ENCODE measurements at regions not wholly inside any gene's neighbourhood (a gene's known extent, or its start where the extent isn't known, plus 50 kb on each side); places are given as distances from the start of the nearest gene placed in this dataset.
"Not testable (repeated sequence)": the region's sequence is repeated elsewhere in the genome, so short reads cannot be mapped to it uniquely, and the experiment has no call there.

- H3K4me3 ChIP-seq (ENCODE audit: control insufficient read depth in 1 of 7, extremely low read depth in 1 of 7, insufficient read depth in 4 of 7, low read depth in 2 of 7, low read length in 6 of 7); DNase-seq; H3K27ac ChIP-seq (ENCODE audit: insufficient read depth in 1 of 2, low read depth in 1 of 2, low read length in 2 of 2, poor library complexity in 1 of 2, severe bottlenecking in 2 of 2); H3K4me1 ChIP-seq (ENCODE audit: control extremely low read depth in 1 of 4, control insufficient read depth in 4 of 4, insufficient read depth in 4 of 4, low read length in 3 of 4); H3K36me3 ChIP-seq (ENCODE audit: control insufficient read depth in 4 of 4, insufficient read depth in 4 of 4, low read length in 3 of 4); CTCF ChIA-PET; H3K9me3 ChIP-seq (ENCODE audit: control extremely low read depth in 1 of 5, control insufficient read depth in 4 of 5, insufficient read depth in 2 of 5, low read depth in 1 of 5, low read length in 4 of 5); H3K27me3 ChIP-seq (replicated peaks in 2 of 5; ENCODE audit: control insufficient read depth in 4 of 5, insufficient read depth in 5 of 5, low read length in 4 of 5); POLR2A ChIA-PET: not testable (repeated sequence)
- WGBS (ENCODE audit: insufficient coverage): 86% methylated on average over 8 of the region's 17 CpGs
These were observed 153.6 kb upstream of the TTC14 start for GRCh38 chr3:180448407-180448806.

- Histone ChIP-seq H3K9me3 (ENCODE audit: control extremely low read depth in 1 of 5, control insufficient read depth in 4 of 5, insufficient read depth in 2 of 5, low read depth in 1 of 5, low read length in 4 of 5) (no peaks in the 10 kb centered on the region), H3K27me3 (replicated peaks in 2 of 5; ENCODE audit: control insufficient read depth in 4 of 5, insufficient read depth in 5 of 5, low read length in 4 of 5) (no peaks in the 10 kb centered on the region), H3K27ac (ENCODE audit: insufficient read depth in 1 of 2, low read depth in 1 of 2, low read length in 2 of 2, poor library complexity in 1 of 2, severe bottlenecking in 2 of 2) (no peak overlapping the region), H3K4me3 (ENCODE audit: control insufficient read depth in 1 of 7, extremely low read depth in 1 of 7, insufficient read depth in 4 of 7, low read depth in 2 of 7, low read length in 6 of 7) (no peak overlapping the region), H3K4me1 (ENCODE audit: control extremely low read depth in 1 of 4, control insufficient read depth in 4 of 4, insufficient read depth in 4 of 4, low read length in 3 of 4) (no peaks in the 10 kb centered on the region), H3K36me3 (ENCODE audit: control insufficient read depth in 4 of 4, insufficient read depth in 4 of 4, low read length in 3 of 4) (no peaks in the 10 kb centered on the region)
- POLR2A ChIA-PET: no interaction called here
- CTCF ChIA-PET: no interaction called here
- no peak for DNase-seq
These were observed 144.7 kb upstream of the TTC14 start for GRCh38 chr3:180457225-180457624.

DNA sequence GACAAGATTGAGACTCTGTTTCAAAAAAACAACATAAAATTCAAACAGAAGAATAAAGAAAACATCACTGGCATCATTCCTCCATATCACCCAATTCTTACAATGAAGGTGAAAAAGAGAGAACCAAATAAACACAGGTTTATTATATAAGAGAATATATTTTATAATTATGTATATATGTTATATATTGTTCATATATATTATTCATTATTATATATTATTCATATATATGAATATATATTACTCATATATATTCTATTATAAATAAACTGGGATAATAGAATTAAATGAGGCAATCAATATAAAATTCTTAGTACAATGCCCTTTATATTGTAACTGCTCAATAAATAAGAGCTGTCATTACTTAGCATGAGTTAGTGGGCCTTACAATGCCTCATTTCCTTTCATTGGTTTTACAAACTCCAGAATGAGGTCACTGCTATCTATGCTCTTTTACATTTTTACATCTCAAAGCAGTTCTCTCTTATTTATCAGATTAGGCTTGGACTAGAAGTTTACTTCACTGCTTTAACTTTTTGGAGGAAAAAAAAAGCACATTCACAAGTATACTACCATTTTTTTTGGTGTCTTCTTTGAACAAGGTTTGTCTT, 135.5 kb upstream of the TTC14 start:
- Histone ChIP-seq H3K9me3 (ENCODE audit: control extremely low read depth in 1 of 5, control insufficient read depth in 4 of 5, insufficient read depth in 2 of 5, low read depth in 1 of 5, low read length in 4 of 5) (peaks cover 0 to 6% (median 0%) of the 10 kb centered on the region in 5 experiments), H3K36me3 (ENCODE audit: control insufficient read depth in 4 of 4, insufficient read depth in 4 of 4, low read length in 3 of 4) (no peaks in the 10 kb centered on the region), H3K27me3 (replicated peaks in 2 of 5; ENCODE audit: control insufficient read depth in 4 of 5, insufficient read depth in 5 of 5, low read length in 4 of 5) (no peaks in the 10 kb centered on the region), H3K27ac (ENCODE audit: insufficient read depth in 1 of 2, low read depth in 1 of 2, low read length in 2 of 2, poor library complexity in 1 of 2, severe bottlenecking in 2 of 2) (no peak overlapping the region), H3K4me3 (ENCODE audit: control insufficient read depth in 1 of 7, extremely low read depth in 1 of 7, insufficient read depth in 4 of 7, low read depth in 2 of 7, low read length in 6 of 7) (no peak overlapping the region), H3K4me1 (ENCODE audit: control extremely low read depth in 1 of 4, control insufficient read depth in 4 of 4, insufficient read depth in 4 of 4, low read length in 3 of 4) (no peaks in the 10 kb centered on the region)
- no peak for DNase-seq
- CTCF ChIA-PET: no interaction called here
- POLR2A ChIA-PET: no interaction called here

- ChIA-PET POLR2A (no interaction called here), CTCF (no interaction called here)
- no peaks in the 10 kb centered on the region for H3K27me3 ChIP-seq (replicated peaks in 2 of 5; ENCODE audit: control insufficient read depth in 4 of 5, insufficient read depth in 5 of 5, low read length in 4 of 5)
These were observed 134.8 kb upstream of the TTC14 start for GRCh38 chr3:180467177-180467576.

GRCh38 chr3:180469149-180469548, 132.8 kb upstream of the TTC14 start:
- CTCF ChIA-PET: no interaction called here
- no peak overlapping the region for H3K4me3 ChIP-seq (ENCODE audit: control insufficient read depth in 1 of 7, extremely low read depth in 1 of 7, insufficient read depth in 4 of 7, low read depth in 2 of 7, low read length in 6 of 7)
- H3K27ac ChIP-seq (ENCODE audit: insufficient read depth in 1 of 2, low read depth in 1 of 2, low read length in 2 of 2, poor library complexity in 1 of 2, severe bottlenecking in 2 of 2): no peak overlapping the region
- POLR2A ChIA-PET: no interaction called here
- H3K27me3 ChIP-seq (replicated peaks in 2 of 5; ENCODE audit: control insufficient read depth in 4 of 5, insufficient read depth in 5 of 5, low read length in 4 of 5): no peaks in the 10 kb centered on the region
- H3K4me1 ChIP-seq (ENCODE audit: control extremely low read depth in 1 of 4, control insufficient read depth in 4 of 4, insufficient read depth in 4 of 4, low read length in 3 of 4): no peaks in the 10 kb centered on the region
- H3K9me3 ChIP-seq (ENCODE audit: control extremely low read depth in 1 of 5, control insufficient read depth in 4 of 5, insufficient read depth in 2 of 5, low read depth in 1 of 5, low read length in 4 of 5): peaks cover 0 to 6% (median 0%) of the 10 kb centered on the region in 5 experiments
- DNase-seq: no peak
- no peaks in the 10 kb centered on the region for H3K36me3 ChIP-seq (ENCODE audit: control insufficient read depth in 4 of 4, insufficient read depth in 4 of 4, low read length in 3 of 4)
- WGBS (ENCODE audit: insufficient coverage): 100% methylated on average over 1 of the region's 1 CpG

More at GRCh38 chr3:180467177-180467576, 134.8 kb upstream of the TTC14 start:
- peaks cover 0 to 6% (median 0%) of the 10 kb centered on the region in 5 experiments for H3K9me3 ChIP-seq (ENCODE audit: control extremely low read depth in 1 of 5, control insufficient read depth in 4 of 5, insufficient read depth in 2 of 5, low read depth in 1 of 5, low read length in 4 of 5)
- no peaks in the 10 kb centered on the region for H3K4me1 ChIP-seq (ENCODE audit: control extremely low read depth in 1 of 4, control insufficient read depth in 4 of 4, insufficient read depth in 4 of 4, low read length in 3 of 4)
- no CpG with 5 or more reads among the region's 1 CpG for WGBS (ENCODE audit: insufficient coverage)
- no peak overlapping the region for H3K27ac ChIP-seq (ENCODE audit: insufficient read depth in 1 of 2, low read depth in 1 of 2, low read length in 2 of 2, poor library complexity in 1 of 2, severe bottlenecking in 2 of 2)
- no peak for DNase-seq
- H3K36me3 ChIP-seq (ENCODE audit: control insufficient read depth in 4 of 4, insufficient read depth in 4 of 4, low read length in 3 of 4): no peaks in the 10 kb centered on the region
- no peak overlapping the region for H3K4me3 ChIP-seq (ENCODE audit: control insufficient read depth in 1 of 7, extremely low read depth in 1 of 7, insufficient read depth in 4 of 7, low read depth in 2 of 7, low read length in 6 of 7)

GRCh38 chr3:180478695-180479094, 123.3 kb upstream of the TTC14 start:
- POLR2A ChIA-PET: no interaction called here
- Histone ChIP-seq H3K4me3 (ENCODE audit: control insufficient read depth in 1 of 7, extremely low read depth in 1 of 7, insufficient read depth in 4 of 7, low read depth in 2 of 7, low read length in 6 of 7) (no peak overlapping the region), H3K4me1 (ENCODE audit: control extremely low read depth in 1 of 4, control insufficient read depth in 4 of 4, insufficient read depth in 4 of 4, low read length in 3 of 4) (no peaks in the 10 kb centered on the region), H3K36me3 (ENCODE audit: control insufficient read depth in 4 of 4, insufficient read depth in 4 of 4, low read length in 3 of 4) (no peaks in the 10 kb centered on the region), H3K27ac (ENCODE audit: insufficient read depth in 1 of 2, low read depth in 1 of 2, low read length in 2 of 2, poor library complexity in 1 of 2, severe bottlenecking in 2 of 2) (no peak overlapping the region), H3K9me3 (ENCODE audit: control extremely low read depth in 1 of 5, control insufficient read depth in 4 of 5, insufficient read depth in 2 of 5, low read depth in 1 of 5, low read length in 4 of 5) (no peaks in the 10 kb centered on the region), H3K27me3 (replicated peaks in 2 of 5; ENCODE audit: control insufficient read depth in 4 of 5, insufficient read depth in 5 of 5, low read length in 4 of 5) (no peaks in the 10 kb centered on the region)
- CTCF ChIA-PET: no interaction called here
- WGBS (ENCODE audit: insufficient coverage): 91% methylated on average over 2 of the region's 5 CpGs
- no peak for DNase-seq

- Histone ChIP-seq H3K36me3 (ENCODE audit: control insufficient read depth in 4 of 4, insufficient read depth in 4 of 4, low read length in 3 of 4) (no peaks in the 10 kb centered on the region), H3K4me1 (ENCODE audit: control extremely low read depth in 1 of 4, control insufficient read depth in 4 of 4, insufficient read depth in 4 of 4, low read length in 3 of 4) (no peaks in the 10 kb centered on the region), H3K4me3 (ENCODE audit: control insufficient read depth in 1 of 7, extremely low read depth in 1 of 7, insufficient read depth in 4 of 7, low read depth in 2 of 7, low read length in 6 of 7) (no peak overlapping the region), H3K27ac (ENCODE audit: insufficient read depth in 1 of 2, low read depth in 1 of 2, low read length in 2 of 2, poor library complexity in 1 of 2, severe bottlenecking in 2 of 2) (no peak overlapping the region), H3K9me3 (ENCODE audit: control extremely low read depth in 1 of 5, control insufficient read depth in 4 of 5, insufficient read depth in 2 of 5, low read depth in 1 of 5, low read length in 4 of 5) (no peaks in the 10 kb centered on the region), H3K27me3 (replicated peaks in 2 of 5; ENCODE audit: control insufficient read depth in 4 of 5, insufficient read depth in 5 of 5, low read length in 4 of 5) (no peaks in the 10 kb centered on the region)
- no peak for DNase-seq
- CTCF ChIA-PET: no interaction called here
- POLR2A ChIA-PET: interaction anchor here (0.6 kb wide), 1 partner anchor 57 kb away, joined by 3 read pairs; no protein-coding TSS in a partner anchor
- WGBS (ENCODE audit: insufficient coverage): 100% methylated on average over 1 of the region's 1 CpG
These were observed 109.9 kb upstream of the TTC14 start for GRCh38 chr3:180492047-180492446.
